ENCODE measurements at regions not wholly inside any gene's neighbourhood (a gene's known extent, or its start where the extent isn't known, plus 50 kb on each side); places are given as distances from the start of the nearest gene placed in this dataset.

DNA sequence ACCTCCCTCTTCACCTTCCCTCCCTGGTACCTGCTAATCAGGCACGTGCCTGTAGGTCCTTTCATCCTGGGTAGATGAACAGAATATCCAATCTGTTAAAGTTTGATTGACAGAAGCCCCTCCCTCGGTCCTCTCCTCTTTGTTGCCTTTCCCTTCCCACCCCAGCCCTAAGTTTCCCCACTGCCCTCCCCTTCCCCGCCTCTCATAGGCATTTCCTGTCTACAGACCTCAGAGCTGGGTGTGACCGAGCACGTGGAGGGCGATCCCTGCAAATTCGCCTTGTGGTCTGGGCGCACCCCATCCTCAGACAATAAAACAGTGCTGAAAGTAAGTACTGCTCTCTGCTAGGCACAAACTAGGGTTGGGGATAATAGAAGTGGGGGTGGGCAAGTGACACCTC, 239.2 kb upstream of the UMPS start:
- Histone ChIP-seq H3K27ac (ENCODE audit: low read depth, low read length, poor library complexity, severe bottlenecking) (no peak overlapping the region), H2AFZ (ENCODE audit: low read length) (no peak overlapping the region), H3K4me1 (ENCODE audit: insufficient read depth, low read length, poor library complexity, severe bottlenecking) (peaks cover 3% of the 10 kb centered on the region), H3K9me3 (ENCODE audit: low read length) (no peaks in the 10 kb centered on the region), H3K4me2 (ENCODE audit: low read length) (no peak overlapping the region), H3K9me2 (ENCODE audit: insufficient read depth, low read length) (no peaks in the 10 kb centered on the region), H3K79me2 (ENCODE audit: insufficient read depth, low read depth, low read length) (no peaks in the 10 kb centered on the region), H4K20me1 (ENCODE audit: insufficient read depth, low read length) (no peaks in the 10 kb centered on the region), H3K4me3 (ENCODE audit: low read depth, low read length, poor library complexity, severe bottlenecking) (no peak overlapping the region), H3K36me3 (ENCODE audit: insufficient read depth, low read length) (no peaks in the 10 kb centered on the region)
- no peak for DNase-seq (ENCODE audit: low spot score)
- TF ChIP-seq, protein P1, sequence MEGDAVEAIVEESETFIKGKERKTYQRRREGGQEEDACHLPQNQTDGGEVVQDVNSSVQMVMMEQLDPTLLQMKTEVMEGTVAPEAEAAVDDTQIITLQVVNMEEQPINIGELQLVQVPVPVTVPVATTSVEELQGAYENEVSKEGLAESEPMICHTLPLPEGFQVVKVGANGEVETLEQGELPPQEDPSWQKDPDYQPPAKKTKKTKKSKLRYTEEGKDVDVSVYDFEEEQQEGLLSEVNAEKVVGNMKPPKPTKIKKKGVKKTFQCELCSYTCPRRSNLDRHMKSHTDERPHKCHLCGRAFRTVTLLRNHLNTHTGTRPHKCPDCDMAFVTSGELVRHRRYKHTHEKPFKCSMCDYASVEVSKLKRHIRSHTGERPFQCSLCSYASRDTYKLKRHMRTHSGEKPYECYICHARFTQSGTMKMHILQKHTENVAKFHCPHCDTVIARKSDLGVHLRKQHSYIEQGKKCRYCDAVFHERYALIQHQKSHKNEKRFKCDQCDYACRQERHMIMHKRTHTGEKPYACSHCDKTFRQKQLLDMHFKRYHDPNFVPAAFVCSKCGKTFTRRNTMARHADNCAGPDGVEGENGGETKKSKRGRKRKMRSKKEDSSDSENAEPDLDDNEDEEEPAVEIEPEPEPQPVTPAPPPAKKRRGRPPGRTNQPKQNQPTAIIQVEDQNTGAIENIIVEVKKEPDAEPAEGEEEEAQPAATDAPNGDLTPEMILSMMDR (conservative IDR thresholded peaks at IDR 0.05; ENCODE audit: low read length), result no peak
- no peak for TF ChIP-seq EZH2phosphoT487 (IDR thresholded peaks at IDR 0.05; ENCODE audit: borderline replicate concordance, low read depth, low read length)
- BruUV-seq (replicated peaks), result no TSS peak
- CTCF ChIA-PET (ENCODE audit: unreplicated experiment), result no interaction called here
- intact Hi-C loops (cut with micrococcal nuclease; ENCODE audit: unreplicated experiment), result no loop called here
- POLR2A ChIA-PET, result interaction anchor here (0.6 kb wide), 1 partner anchor 54 kb away, joined by 11 read pairs; no protein-coding TSS in a partner anchor

DNA sequence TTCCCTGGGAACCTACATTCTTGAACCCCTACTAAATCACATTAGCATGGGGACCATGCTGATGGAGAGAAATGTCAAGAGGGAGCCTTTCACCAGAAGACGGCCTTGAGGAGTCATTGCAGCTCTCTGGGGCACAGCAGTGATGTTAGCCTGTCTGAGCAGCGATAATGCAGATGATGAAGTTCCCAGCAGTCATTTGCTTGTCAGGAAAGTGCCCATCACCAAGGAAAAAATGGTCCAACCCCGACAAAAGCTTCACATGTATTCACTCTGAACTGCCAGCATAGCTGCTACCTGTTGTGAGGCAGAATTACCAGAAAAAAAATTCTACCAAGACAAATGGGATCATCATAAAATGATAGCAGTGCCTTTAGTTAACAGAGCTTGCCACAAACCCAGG, 238.4 kb upstream of the UMPS start:
- no peak overlapping the region for H3K4me3 ChIP-seq (ENCODE audit: low read depth, low read length, poor library complexity, severe bottlenecking)
- no peaks in the 10 kb centered on the region for H3K36me3 ChIP-seq (ENCODE audit: insufficient read depth, low read length)
- DNase-seq (ENCODE audit: low spot score), result no peak
- peaks cover 7% of the 10 kb centered on the region for H3K4me1 ChIP-seq (ENCODE audit: insufficient read depth, low read length, poor library complexity, severe bottlenecking)
- ChIA-PET CTCF (ENCODE audit: unreplicated experiment) (no interaction called here), POLR2A (no interaction called here)
- intact Hi-C loops (cut with micrococcal nuclease; ENCODE audit: unreplicated experiment), result no loop called here
- no peak overlapping the region for H3K27ac ChIP-seq (ENCODE audit: low read depth, low read length, poor library complexity, severe bottlenecking)
- no peaks in the 10 kb centered on the region for H3K9me3 ChIP-seq (ENCODE audit: low read length)
- H3K9me2 ChIP-seq (ENCODE audit: insufficient read depth, low read length), result no peaks in the 10 kb centered on the region
- TF ChIP-seq EZH2phosphoT487 (IDR thresholded peaks at IDR 0.05; ENCODE audit: borderline replicate concordance, low read depth, low read length), result no peak
- TF ChIP-seq, protein P1 (conservative IDR thresholded peaks at IDR 0.05; ENCODE audit: low read length), result no peak
- BruUV-seq (replicated peaks), result no TSS peak
- H2AFZ ChIP-seq (ENCODE audit: low read length), result no peak overlapping the region
- no peak overlapping the region for H3K4me2 ChIP-seq (ENCODE audit: low read length)
- H4K20me1 ChIP-seq (ENCODE audit: insufficient read depth, low read length), result no peaks in the 10 kb centered on the region
- H3K79me2 ChIP-seq (ENCODE audit: insufficient read depth, low read depth, low read length), result no peaks in the 10 kb centered on the region

DNA sequence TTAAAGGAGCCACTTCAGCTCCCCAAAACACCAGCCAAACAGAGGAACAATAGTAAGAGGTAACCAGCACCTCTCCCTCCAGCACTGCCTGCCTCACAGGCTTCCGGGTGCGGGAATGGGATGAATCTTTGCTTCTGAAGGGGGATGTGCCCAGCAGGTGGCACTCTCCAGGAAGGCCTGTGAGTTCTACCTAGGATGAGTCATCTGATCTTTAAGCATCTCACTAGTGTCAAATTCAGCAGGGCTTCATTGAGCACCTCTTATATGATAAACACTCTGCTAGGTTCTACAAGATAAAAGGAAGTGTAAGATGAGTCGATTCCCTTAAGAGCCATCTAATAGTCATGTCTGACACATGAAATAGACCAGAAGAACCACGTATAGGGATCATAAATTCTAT, 237.4 kb upstream of the UMPS start:
- Histone ChIP-seq H3K9me2 (ENCODE audit: insufficient read depth, low read length) (no peaks in the 10 kb centered on the region), H3K4me2 (ENCODE audit: low read length) (no peak overlapping the region), H3K4me1 (ENCODE audit: insufficient read depth, low read length, poor library complexity, severe bottlenecking) (peaks cover 7% of the 10 kb centered on the region), H3K36me3 (ENCODE audit: insufficient read depth, low read length) (no peaks in the 10 kb centered on the region), H3K9me3 (ENCODE audit: low read length) (no peaks in the 10 kb centered on the region), H3K27ac (ENCODE audit: low read depth, low read length, poor library complexity, severe bottlenecking) (no peak overlapping the region), H2AFZ (ENCODE audit: low read length) (no peak overlapping the region), H4K20me1 (ENCODE audit: insufficient read depth, low read length) (no peaks in the 10 kb centered on the region), H3K79me2 (ENCODE audit: insufficient read depth, low read depth, low read length) (no peaks in the 10 kb centered on the region), H3K4me3 (ENCODE audit: low read depth, low read length, poor library complexity, severe bottlenecking) (no peak overlapping the region)
- BruUV-seq (replicated peaks), result no TSS peak
- intact Hi-C loops (cut with micrococcal nuclease; ENCODE audit: unreplicated experiment), result no loop called here
- peak; percentile 4 for DNase-seq (ENCODE audit: low spot score)
- ChIA-PET CTCF (ENCODE audit: unreplicated experiment) (no interaction called here), POLR2A (no interaction called here)
- TF ChIP-seq, protein P1 (conservative IDR thresholded peaks at IDR 0.05; ENCODE audit: low read length), result peak; percentile 65
- TF ChIP-seq EZH2phosphoT487 (IDR thresholded peaks at IDR 0.05; ENCODE audit: borderline replicate concordance, low read depth, low read length), result no peak

All from OCI-LY7 (cell line).